ENCODE measurements at regions not wholly inside any gene's neighbourhood (a gene's known extent, or its start where the extent isn't known, plus 50 kb on each side); places are given as distances from the start of the nearest gene placed in this dataset.

GRCh38 chr9:107931071-107931715, 441.6 kb upstream of the KLF4 start:
- TF ChIP-seq POLR2A (IDR thresholded peaks at IDR 0.05) (no peak), CTCF (IDR thresholded peaks at IDR 0.05) (no peak)

Measured in right lobe of liver (tissue), 4 donors.